ENCODE measurements at regions not wholly inside any gene's neighbourhood (a gene's known extent, or its start where the extent isn't known, plus 50 kb on each side); places are given as distances from the start of the nearest gene placed in this dataset.
"Not testable (repeated sequence)": the region's sequence is repeated elsewhere in the genome, so short reads cannot be mapped to it uniquely, and the experiment has no call there.

GRCh38 chr7:102721-103120 lies 89.7 kb upstream of the FAM20C start:
- H3K36me3 ChIP-seq: no peaks in the 10 kb centered on the region
- no peaks in the 10 kb centered on the region for H3K27me3 ChIP-seq
- intact Hi-C loops (cut with DNase I): no loop called here
- H3K4me1 ChIP-seq: no peaks in the 10 kb centered on the region
- DNase-seq (ENCODE audit: low spot score in 2 of 2): no peak
- H3K9me3 ChIP-seq: peaks cover 2 to 7% of the 10 kb centered on the region in 2 donors
- H3K27ac ChIP-seq: no peak overlapping the region
- TF ChIP-seq, protein P1, sequence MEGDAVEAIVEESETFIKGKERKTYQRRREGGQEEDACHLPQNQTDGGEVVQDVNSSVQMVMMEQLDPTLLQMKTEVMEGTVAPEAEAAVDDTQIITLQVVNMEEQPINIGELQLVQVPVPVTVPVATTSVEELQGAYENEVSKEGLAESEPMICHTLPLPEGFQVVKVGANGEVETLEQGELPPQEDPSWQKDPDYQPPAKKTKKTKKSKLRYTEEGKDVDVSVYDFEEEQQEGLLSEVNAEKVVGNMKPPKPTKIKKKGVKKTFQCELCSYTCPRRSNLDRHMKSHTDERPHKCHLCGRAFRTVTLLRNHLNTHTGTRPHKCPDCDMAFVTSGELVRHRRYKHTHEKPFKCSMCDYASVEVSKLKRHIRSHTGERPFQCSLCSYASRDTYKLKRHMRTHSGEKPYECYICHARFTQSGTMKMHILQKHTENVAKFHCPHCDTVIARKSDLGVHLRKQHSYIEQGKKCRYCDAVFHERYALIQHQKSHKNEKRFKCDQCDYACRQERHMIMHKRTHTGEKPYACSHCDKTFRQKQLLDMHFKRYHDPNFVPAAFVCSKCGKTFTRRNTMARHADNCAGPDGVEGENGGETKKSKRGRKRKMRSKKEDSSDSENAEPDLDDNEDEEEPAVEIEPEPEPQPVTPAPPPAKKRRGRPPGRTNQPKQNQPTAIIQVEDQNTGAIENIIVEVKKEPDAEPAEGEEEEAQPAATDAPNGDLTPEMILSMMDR (IDR thresholded peaks at IDR 0.05): no peak
- no peak overlapping the region for H3K4me3 ChIP-seq

- H3K27me3 ChIP-seq: not testable (repeated sequence)
These were observed 88.4 kb upstream of the FAM20C start for GRCh38 chr7:103981-104380.

DNA sequence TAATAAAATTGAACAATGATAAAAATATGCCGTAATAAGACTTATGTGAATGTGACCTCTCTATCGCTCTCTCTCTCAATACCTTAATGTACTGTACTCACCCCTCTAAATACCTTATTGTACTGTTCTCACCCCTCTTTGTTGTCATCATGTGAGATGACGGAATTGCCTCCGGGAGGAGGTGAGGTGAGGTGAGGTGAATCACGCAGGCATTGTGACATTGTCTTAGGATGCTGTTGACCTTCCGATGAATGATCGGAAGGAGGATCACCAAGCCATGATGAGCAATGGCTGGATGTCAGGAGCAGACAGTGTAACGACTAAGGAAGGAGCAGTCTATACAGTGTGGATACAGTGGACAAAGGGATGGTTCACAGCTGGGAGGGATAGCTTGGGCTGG lies 87.4 kb upstream of the FAM20C start:
- Histone ChIP-seq H3K36me3 (no peaks in the 10 kb centered on the region), H3K4me1 (no peaks in the 10 kb centered on the region), H3K27ac (no peak overlapping the region), H3K4me3 (no peak overlapping the region), H3K9me3 (no peaks in the 10 kb centered on the region), H3K27me3 (no peaks in the 10 kb centered on the region)
- DNase-seq (ENCODE audit: low spot score in 2 of 2): no peak
- intact Hi-C loops (cut with DNase I): no loop called here
- TF ChIP-seq, protein P1 (IDR thresholded peaks at IDR 0.05): no peak

More at GRCh38 chr7:103981-104380, 88.4 kb upstream of the FAM20C start:
- intact Hi-C loops (cut with DNase I); H3K9me3 ChIP-seq; H3K27ac ChIP-seq; H3K4me3 ChIP-seq; H3K4me1 ChIP-seq; H3K36me3 ChIP-seq; DNase-seq (ENCODE audit: low spot score in 2 of 2): not testable (repeated sequence)

DNA sequence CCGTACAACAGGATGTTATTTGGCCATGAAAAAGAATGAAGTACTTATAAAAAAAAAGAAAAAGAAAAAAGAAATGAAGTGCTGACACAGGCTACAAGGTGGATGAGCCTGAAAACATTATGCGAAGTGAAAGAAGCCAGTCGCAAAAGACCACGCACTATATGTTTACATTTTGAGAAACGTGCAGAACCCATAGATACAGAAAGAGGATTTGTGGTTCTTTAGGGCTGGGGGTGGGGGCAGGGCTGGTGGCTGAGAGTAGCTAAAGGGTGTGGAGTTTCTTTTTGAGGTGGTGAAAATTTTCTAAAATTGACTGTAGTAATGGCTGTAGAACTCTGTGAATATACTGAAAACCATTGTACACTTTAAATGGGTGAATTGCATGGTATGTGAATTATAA lies 86.0 kb upstream of the FAM20C start:
- Histone ChIP-seq H3K9me3 (no peaks in the 10 kb centered on the region), H3K27me3 (no peaks in the 10 kb centered on the region), H3K4me1 (no peaks in the 10 kb centered on the region), H3K36me3 (no peaks in the 10 kb centered on the region), H3K4me3 (no peak overlapping the region), H3K27ac (no peak overlapping the region)
- TF ChIP-seq, protein P1 (IDR thresholded peaks at IDR 0.05): no peak
- intact Hi-C loops (cut with DNase I): no loop called here
- no peak for DNase-seq (ENCODE audit: low spot score in 2 of 2)

- H3K36me3 ChIP-seq: no peaks in the 10 kb centered on the region
- no peaks in the 10 kb centered on the region for H3K9me3 ChIP-seq
- H3K4me3 ChIP-seq: no peak overlapping the region
- TF ChIP-seq, protein P1 (IDR thresholded peaks at IDR 0.05): no peak
- no peak overlapping the region for H3K27ac ChIP-seq
- no peaks in the 10 kb centered on the region for H3K27me3 ChIP-seq
- no peaks in the 10 kb centered on the region for H3K4me1 ChIP-seq
- no peak for DNase-seq (ENCODE audit: low spot score in 2 of 2)
- intact Hi-C loops (cut with DNase I): no loop called here
These were observed 85.1 kb upstream of the FAM20C start for GRCh38 chr7:107233-107632.

DNA sequence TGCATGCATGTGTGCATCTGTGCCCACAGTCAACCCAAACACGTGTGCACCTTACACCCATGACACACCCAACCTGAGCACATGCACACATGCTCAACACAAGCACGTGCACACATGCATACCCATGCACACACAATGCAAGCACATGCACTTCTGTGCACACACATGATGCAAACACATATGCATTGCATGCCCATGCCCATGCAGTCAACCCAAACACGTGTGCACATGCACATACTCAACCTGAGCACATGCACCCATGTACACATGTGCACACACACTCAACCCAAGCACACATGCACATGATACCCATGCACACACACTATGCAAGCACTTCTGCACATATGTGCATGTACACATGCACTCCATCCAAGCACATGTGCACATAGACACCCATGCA lies 84.5 kb upstream of the FAM20C start:
- Histone ChIP-seq H3K4me1 (no peaks in the 10 kb centered on the region), H3K9me3 (peaks cover 0 to 3% of the 10 kb centered on the region in 2 donors), H3K27me3 (no peaks in the 10 kb centered on the region), H3K4me3 (no peak overlapping the region), H3K27ac (no peak overlapping the region), H3K36me3 (no peaks in the 10 kb centered on the region)
- DNase-seq (ENCODE audit: low spot score in 2 of 2): no peak
- intact Hi-C loops (cut with DNase I): no loop called here
- TF ChIP-seq, protein P1 (IDR thresholded peaks at IDR 0.05): no peak
